Heart right ventricle (tissue), 16 donors: ENCODE measurements at regions not wholly inside any gene's neighbourhood (a gene's known extent, or its start where the extent isn't known, plus 50 kb on each side); places are given as distances from the start of the nearest gene placed in this dataset.

Source experiments
- ATAC-seq, 8 donors: fragments of 200-7000 bp; cut with Tn5 transposase; one replicate each; pipeline ENCODE4 v1.9.1; 2020; ENCODE audit warnings: mild to moderate bottlenecking in 8 of 8, moderate library complexity in 8 of 8, moderate number of reproducible peaks in 1 of 8
- DNase-seq, 2 donors: peaks; one replicate each; pipeline ENCODE4 v3.0.0-alpha.2; 2020
- H3K27ac ChIP-seq, 10 donors: fragments of 200-600 bp; sonication (generic) in 2 of 10; one replicate each; pipeline versions ENCODE4 v1.5.0 to v1.8.0; 2020 to 2022; ENCODE audit warnings: mild to moderate bottlenecking in 3 of 10
- H3K27me3 ChIP-seq, 7 donors: fragments of 200-600 bp; one replicate each; pipeline ENCODE4 v1.8.0; 2021 to 2022; ENCODE audit warnings: mild to moderate bottlenecking in 2 of 7
- H3K36me3 ChIP-seq, 9 donors: fragments of 200-600 bp; sonication (generic) in 1 of 9; one replicate each; pipeline versions ENCODE4 v1.5.0 to v1.8.0; 2020 to 2022; ENCODE audit warnings: mild to moderate bottlenecking in 2 of 9
- H3K4me1 ChIP-seq, 9 donors: fragments of 200-600 bp; sonication (generic) in 1 of 9; one replicate each; pipeline versions ENCODE4 v1.5.0 to v1.8.0; 2020 to 2022; ENCODE audit warnings: mild to moderate bottlenecking in 4 of 9
- H3K4me3 ChIP-seq, 10 donors: fragments of 200-600 bp; sonication (generic) in 2 of 10; one replicate each; pipeline versions ENCODE4 v1.5.0 to v1.8.0; 2020 to 2022; ENCODE audit warnings: mild to moderate bottlenecking in 7 of 10, moderate library complexity in 2 of 10
- H3K9me3 ChIP-seq, 11 donors: fragments of 200-600 bp in 10 of 11; sonication (generic) in 2 of 11; one replicate each; pipeline versions ENCODE4 v1.5.0 to v1.8.0; 2013 to 2022; ENCODE audit warnings: mild to moderate bottlenecking in 2 of 11, control low read depth in 1 of 11, moderate library complexity in 1 of 11
- WGBS, 2 donors: extraction: QIAGEN DNeasy Blood & Tissue Kit; methylation state at CpG; one replicate each; pipeline ENCODE4 v1.1.7; 2013; ENCODE audit warnings: inconsistent platforms in 1 of 2; 5-methylcytosine and 5-hydroxymethylcytosine counted together
- intact Hi-C, 10 donors: fragments of 100-400 bp; cut with DNase I; formaldehyde crosslinking; loops; one replicate each; pipeline versions ENCODE4 v1.11.1 to v1.14.2; 2022
- TF ChIP-seq, protein P1 (sequence below), 9 donors: fragments of 200-600 bp; sonication (generic) in 2 of 9; IDR thresholded peaks; one replicate each; pipeline versions ENCODE4 v1.5.0 to v1.8.0; 2021 to 2022; ENCODE audit warnings: antibody characterized with exemption in 9 of 9, mild to moderate bottlenecking in 5 of 9, moderate library complexity in 1 of 9
- donor health status: Arrhythmogenic right ventricular cardiomyopathy.
- donor health status: ischemic (EF 13 %, LVEDD 7.1; RV severe dilation, severe dysfunction).
- donor health status: healthy with polysubstance abuse.
- donor health status: DM: no; HTN: yes; CAD: no.
- donor health status: DM: no; HTN: no; CAD: no.
- donor health status: ischemic (EF 25% LVEDD 6.9; RV normal size, moderate dysfunction).
- donor health status: ischemic (EF 25% LVEDD 5.7; RV mildly dilated, moderate dysfunction).
- donor health status: healthy.
- donor health status: DM: yes; HTN: yes; CAD: no.
- donor health status: Ischemic cardiomyopathy.
- donor health status: ischemic (EF 35%, LVEDD 5.7; RV mildly dilated, moderate dysfunction).
- donor health status: nonischemic (EF 11% LVEDD 7.7; RV severe dilation, severe dysfunction).
- donor health status: DM: yes; HTN: yes; CAD: no.
- donor health status: PGD.
- donor health status: ischemic (EF 29% LVEDD 5.4; RV normal size, mild dysfunction).
- donor health status: nonischemic (EF 23%, LVEDD 6.1; RV moderate dilation, normal function).

DNA sequence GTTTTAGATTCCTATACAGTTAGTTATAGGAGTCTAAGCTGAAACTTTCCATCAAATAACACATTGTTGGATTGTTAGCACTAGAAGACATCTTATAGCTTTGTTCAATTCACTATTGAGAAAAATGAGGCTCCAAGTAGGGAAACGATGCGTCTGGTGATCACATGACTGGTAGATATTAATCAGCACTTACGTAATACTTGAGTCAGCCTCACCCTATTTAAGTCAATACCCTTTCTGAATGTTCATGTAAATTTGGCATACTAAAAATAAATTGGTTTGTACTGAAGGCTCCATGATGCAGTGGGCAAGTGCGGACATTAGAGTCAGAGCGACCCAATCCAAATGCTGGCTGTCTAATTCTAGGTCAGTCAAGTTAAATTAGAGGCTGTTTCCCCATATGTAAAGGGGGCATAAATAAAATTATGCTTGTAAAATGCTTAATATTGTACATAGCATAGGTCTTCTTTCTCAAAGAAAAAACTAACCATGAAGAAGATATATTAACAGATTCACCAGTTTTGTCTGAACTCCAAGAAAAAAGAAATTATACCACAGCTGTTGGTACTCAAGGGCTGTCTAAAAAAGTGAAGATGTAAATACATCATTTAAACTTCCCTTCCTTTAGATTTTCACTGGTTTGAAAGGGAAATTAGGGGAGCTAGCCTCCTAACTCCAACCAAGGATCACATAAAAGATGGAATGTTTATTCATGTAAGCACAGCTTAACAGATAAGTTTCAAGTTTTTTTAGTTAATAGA lies 406.6 kb upstream of the TLE4 start:
- intact Hi-C loops = loop anchor here in 1 of 10 donors (10.0 kb wide), 1 partner anchor 70 kb away; no protein-coding TSS in a partner anchor
- no peak overlapping the region for H3K4me3 ChIP-seq
- H3K36me3 ChIP-seq = no peaks in the 10 kb centered on the region

DNA sequence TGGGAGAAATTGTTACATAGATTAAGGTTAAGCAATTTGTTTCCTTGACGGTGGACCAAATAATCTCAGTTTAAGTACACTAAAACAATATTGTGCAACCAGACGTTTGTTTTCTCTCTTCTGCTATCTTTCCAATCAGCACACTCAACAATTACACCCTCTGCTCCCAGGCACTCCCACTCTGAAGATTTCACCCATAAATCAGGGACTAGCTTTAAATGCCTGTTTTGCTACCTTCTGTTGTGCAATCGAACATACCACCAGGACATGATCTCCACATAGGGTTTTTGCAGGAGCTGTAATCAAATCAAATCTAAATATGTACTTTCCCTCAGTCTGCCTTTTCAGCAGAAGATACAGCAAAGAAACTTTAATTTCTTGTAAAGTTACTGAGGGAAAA lies 405.8 kb upstream of the TLE4 start:
- Histone ChIP-seq H3K27ac (no peak overlapping the region), H3K4me3 (no peak overlapping the region), H3K27me3 (no peaks in the 10 kb centered on the region), H3K4me1 (no peaks in the 10 kb centered on the region), H3K36me3 (no peaks in the 10 kb centered on the region), H3K9me3 (peaks cover 0 to 17% (median 0%) of the 10 kb centered on the region in 11 donors)
- no peak for DNase-seq
- TF ChIP-seq, protein P1, sequence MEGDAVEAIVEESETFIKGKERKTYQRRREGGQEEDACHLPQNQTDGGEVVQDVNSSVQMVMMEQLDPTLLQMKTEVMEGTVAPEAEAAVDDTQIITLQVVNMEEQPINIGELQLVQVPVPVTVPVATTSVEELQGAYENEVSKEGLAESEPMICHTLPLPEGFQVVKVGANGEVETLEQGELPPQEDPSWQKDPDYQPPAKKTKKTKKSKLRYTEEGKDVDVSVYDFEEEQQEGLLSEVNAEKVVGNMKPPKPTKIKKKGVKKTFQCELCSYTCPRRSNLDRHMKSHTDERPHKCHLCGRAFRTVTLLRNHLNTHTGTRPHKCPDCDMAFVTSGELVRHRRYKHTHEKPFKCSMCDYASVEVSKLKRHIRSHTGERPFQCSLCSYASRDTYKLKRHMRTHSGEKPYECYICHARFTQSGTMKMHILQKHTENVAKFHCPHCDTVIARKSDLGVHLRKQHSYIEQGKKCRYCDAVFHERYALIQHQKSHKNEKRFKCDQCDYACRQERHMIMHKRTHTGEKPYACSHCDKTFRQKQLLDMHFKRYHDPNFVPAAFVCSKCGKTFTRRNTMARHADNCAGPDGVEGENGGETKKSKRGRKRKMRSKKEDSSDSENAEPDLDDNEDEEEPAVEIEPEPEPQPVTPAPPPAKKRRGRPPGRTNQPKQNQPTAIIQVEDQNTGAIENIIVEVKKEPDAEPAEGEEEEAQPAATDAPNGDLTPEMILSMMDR (IDR thresholded peaks at IDR 0.05) = no peak
- ATAC-seq = no peak
- intact Hi-C loops = loop anchor here in 1 of 10 donors (10.0 kb wide), 1 partner anchor 69 kb away; no protein-coding TSS in a partner anchor
- WGBS, 2 donors = 28 to 30% methylated on average over 3 of the region's 3 CpGs

More for the DNA sequence above, 406.6 kb upstream of the TLE4 start:
- no peaks in the 10 kb centered on the region for H3K4me1 ChIP-seq
- DNase-seq (no peak), ATAC-seq (no peak)
- peaks cover 0 to 9% (median 0%) of the 10 kb centered on the region in 11 donors for H3K9me3 ChIP-seq
- no peak overlapping the region for H3K27ac ChIP-seq
- H3K27me3 ChIP-seq = no peaks in the 10 kb centered on the region
- 75 to 81% methylated on average over 5 of the region's 5 CpGs for WGBS, 2 donors
- TF ChIP-seq, protein P1 (IDR thresholded peaks at IDR 0.05) = no peak

DNA sequence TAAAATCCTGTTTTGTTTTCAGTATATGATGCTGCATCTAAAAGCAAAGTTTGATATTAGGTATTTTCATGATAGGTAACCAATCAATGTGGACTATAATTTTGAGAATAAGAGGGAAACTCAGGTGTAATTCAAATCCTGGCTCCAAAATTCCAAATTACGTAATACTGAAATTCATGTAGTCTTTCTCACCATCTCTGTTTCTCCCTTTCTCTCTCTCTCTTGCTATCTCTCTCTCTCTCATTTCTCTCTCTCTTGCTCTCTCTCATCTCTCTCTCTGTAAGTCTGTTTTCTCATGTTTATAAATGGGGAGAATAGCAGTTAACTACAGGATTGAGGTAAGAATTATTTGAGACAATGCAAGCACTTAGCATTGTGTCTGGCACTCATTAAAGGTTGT lies 401.1 kb upstream of the TLE4 start:
- TF ChIP-seq, protein P1 (IDR thresholded peaks at IDR 0.05) = no peak
- no peak overlapping the region for H3K27ac ChIP-seq
- no peaks in the 10 kb centered on the region for H3K4me1 ChIP-seq
- ATAC-seq = no peak
- DNase-seq = no peak
- H3K9me3 ChIP-seq = peaks cover 0 to 17% (median 0%) of the 10 kb centered on the region in 11 donors
- WGBS, 2 donors = 95 to 100% methylated on average over 1 of the region's 1 CpG
- intact Hi-C loops = no loop called here
- H3K36me3 ChIP-seq = no peaks in the 10 kb centered on the region
- no peaks in the 10 kb centered on the region for H3K27me3 ChIP-seq
- H3K4me3 ChIP-seq = no peak overlapping the region

DNA sequence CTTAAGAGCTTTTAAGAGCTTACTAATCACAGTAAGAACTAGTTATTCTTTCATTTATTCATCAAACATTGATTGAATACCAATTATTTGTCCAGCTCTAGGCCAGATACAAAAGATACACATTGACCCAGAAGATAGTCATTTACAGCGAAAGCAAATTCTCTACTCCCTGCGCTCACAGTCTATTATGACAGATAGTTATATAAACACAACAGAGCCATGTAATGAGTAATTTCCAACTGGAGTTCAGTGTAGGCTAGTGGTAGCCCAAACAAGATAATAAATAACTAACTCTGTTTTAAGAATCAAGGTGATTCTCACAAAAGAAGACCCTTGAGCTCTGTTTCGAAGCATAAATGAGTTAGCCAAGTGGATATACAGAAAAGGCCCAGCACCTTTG lies 397.8 kb upstream of the TLE4 start:
- intact Hi-C loops = no loop called here
- Histone ChIP-seq H3K9me3 (peaks cover 0 to 17% (median 0%) of the 10 kb centered on the region in 11 donors), H3K27ac (no peak overlapping the region), H3K27me3 (no peaks in the 10 kb centered on the region), H3K4me3 (no peak overlapping the region), H3K4me1 (no peaks in the 10 kb centered on the region), H3K36me3 (no peaks in the 10 kb centered on the region)
- 92 to 95% methylated on average over 3 of the region's 3 CpGs for WGBS, 2 donors
- TF ChIP-seq, protein P1 (IDR thresholded peaks at IDR 0.05) = no peak
- DNase-seq (no peak), ATAC-seq (no peak)
